Immature natural killer cell (primary cell): ENCODE measurements at regions not wholly inside any gene's neighbourhood (a gene's known extent, or its start where the extent isn't known, plus 50 kb on each side); places are given as distances from the start of the nearest gene placed in this dataset.

Experiments
- DNase-seq, 3 donors: peaks; one replicate each; pipeline ENCODE4 v3.0.0; 2022; ENCODE audit warnings: mixed read lengths in 1 of 3
- H3K27ac Mint-ChIP-seq, 6 donors: one replicate each; pipeline ENCODE4 v1.8.0; 2020; ENCODE audit warnings: mixed read lengths in 6 of 6, mild to moderate bottlenecking in 5 of 6, inconsistent platforms in 4 of 6, moderate library complexity in 3 of 6
- H3K27me3 Mint-ChIP-seq, 3 donors: one replicate each; pipeline ENCODE4 v1.8.0; 2020 to 2021; ENCODE audit warnings: low read depth in 3 of 3, mild to moderate bottlenecking in 3 of 3, mixed read lengths in 3 of 3, moderate library complexity in 3 of 3, inconsistent platforms in 1 of 3
- H3K36me3 Mint-ChIP-seq, 3 donors: one replicate each; pipeline ENCODE4 v1.8.0; 2020; ENCODE audit warnings: mixed read lengths in 3 of 3, inconsistent platforms in 2 of 3, mild to moderate bottlenecking in 2 of 3
- H3K4me1 Mint-ChIP-seq, 2 donors: one replicate each; pipeline ENCODE4 v1.8.0; 2020; ENCODE audit warnings: inconsistent platforms in 2 of 2, mild to moderate bottlenecking in 2 of 2, mixed read lengths in 2 of 2, moderate library complexity in 1 of 2
- H3K4me3 Mint-ChIP-seq, 5 donors: one replicate each; pipeline ENCODE4 v1.8.0; 2020; ENCODE audit warnings: mild to moderate bottlenecking in 5 of 5, mixed read lengths in 5 of 5, inconsistent platforms in 3 of 5, moderate library complexity in 3 of 5
- H3K9me3 Mint-ChIP-seq, 6 donors: one replicate each; pipeline ENCODE4 v1.8.0; 2020; ENCODE audit warnings: mild to moderate bottlenecking in 6 of 6, mixed read lengths in 6 of 6, inconsistent platforms in 4 of 6, moderate library complexity in 3 of 6

GRCh38 chr6:120026791-120027190 lies 677.2 kb upstream of the MAN1A1 start:
- Mint-ChIP-seq H3K9me3 (peaks cover 0 to 6% (median under 1%) of the 10 kb centered on the region in 6 donors), H3K4me1 (no peaks in the 10 kb centered on the region), H3K36me3 (no peaks in the 10 kb centered on the region), H3K4me3 (no peak overlapping the region), H3K27ac (no peak overlapping the region), H3K27me3 (peaks cover 0 to 2% (median 0%) of the 10 kb centered on the region in 3 donors)
- DNase-seq = no peak

DNA sequence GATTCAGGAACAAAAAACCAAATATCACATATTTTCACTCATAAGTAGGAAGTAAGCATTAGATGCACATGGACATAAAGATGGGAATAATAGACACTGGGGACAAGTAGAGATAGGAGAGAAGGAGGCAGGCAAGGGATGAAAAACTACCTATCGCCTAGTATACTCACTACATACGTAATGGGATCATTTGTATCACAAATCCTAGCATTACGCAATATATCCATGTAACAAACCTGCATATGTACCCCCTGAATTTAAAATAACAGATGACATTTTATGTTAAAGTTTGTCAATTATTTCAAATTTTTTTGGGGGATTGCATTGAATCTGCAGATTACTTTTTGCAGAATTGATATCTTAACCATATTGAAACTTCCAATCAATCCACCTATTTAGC lies 660.5 kb upstream of the MAN1A1 start:
- Mint-ChIP-seq H3K4me3 (no peak overlapping the region), H3K4me1 (no peaks in the 10 kb centered on the region), H3K27ac (no peak overlapping the region), H3K36me3 (no peaks in the 10 kb centered on the region), H3K27me3 (peaks cover 0 to 3% (median 1%) of the 10 kb centered on the region in 3 donors), H3K9me3 (peaks cover 0 to 5% (median 2%) of the 10 kb centered on the region in 6 donors)
- no peak for DNase-seq

GRCh38 chr6:120005292-120005976 lies 655.9 kb upstream of the MAN1A1 start:
- peaks cover 0 to 5% (median 2%) of the 10 kb centered on the region in 6 donors for H3K9me3 Mint-ChIP-seq
- H3K27ac Mint-ChIP-seq = no peak overlapping the region
- no peak for DNase-seq
- peak overlapping the region in 1 of 5 donors; percentile 36 for H3K4me3 Mint-ChIP-seq
- H3K36me3 Mint-ChIP-seq = no peaks in the 10 kb centered on the region
- H3K4me1 Mint-ChIP-seq = no peaks in the 10 kb centered on the region
- H3K27me3 Mint-ChIP-seq = peaks cover 0 to 3% (median 0%) of the 10 kb centered on the region in 3 donors

- H3K27ac Mint-ChIP-seq = no peak overlapping the region
- no peaks in the 10 kb centered on the region for H3K36me3 Mint-ChIP-seq
- peaks cover 0 to 4% (median under 1%) of the 10 kb centered on the region in 6 donors for H3K9me3 Mint-ChIP-seq
- H3K27me3 Mint-ChIP-seq = peaks cover 0 to 1% (median 0%) of the 10 kb centered on the region in 3 donors
- no peaks in the 10 kb centered on the region for H3K4me1 Mint-ChIP-seq
- no peak for DNase-seq
- H3K4me3 Mint-ChIP-seq = no peak overlapping the region
These were observed 637.5 kb upstream of the MAN1A1 start for GRCh38 chr6:119986934-119987549.

GRCh38 chr6:119985952-119986736 lies 636.6 kb upstream of the MAN1A1 start:
- no peak overlapping the region for H3K4me3 Mint-ChIP-seq
- H3K9me3 Mint-ChIP-seq = peaks cover 0 to 4% (median under 1%) of the 10 kb centered on the region in 6 donors
- H3K4me1 Mint-ChIP-seq = no peaks in the 10 kb centered on the region
- H3K27me3 Mint-ChIP-seq = peaks cover 0 to 1% (median 0%) of the 10 kb centered on the region in 3 donors
- no peak overlapping the region for H3K27ac Mint-ChIP-seq
- H3K36me3 Mint-ChIP-seq = no peaks in the 10 kb centered on the region
- DNase-seq = no peak

GRCh38 chr6:119980802-119981201 lies 631.2 kb upstream of the MAN1A1 start:
- H3K27ac Mint-ChIP-seq = no peak overlapping the region
- no peak overlapping the region for H3K4me3 Mint-ChIP-seq
- H3K36me3 Mint-ChIP-seq = no peaks in the 10 kb centered on the region
- DNase-seq = no peak
- H3K9me3 Mint-ChIP-seq = peaks cover 0 to 4% (median 0%) of the 10 kb centered on the region in 6 donors
- no peaks in the 10 kb centered on the region for H3K4me1 Mint-ChIP-seq
- peaks cover 0 to 1% (median 0%) of the 10 kb centered on the region in 3 donors for H3K27me3 Mint-ChIP-seq

GRCh38 chr6:119979862-119980261 lies 630.3 kb upstream of the MAN1A1 start:
- Mint-ChIP-seq H3K36me3 (no peaks in the 10 kb centered on the region), H3K4me3 (no peak overlapping the region), H3K27me3 (no peaks in the 10 kb centered on the region), H3K27ac (no peak overlapping the region), H3K9me3 (peaks cover 0 to 1% (median 0%) of the 10 kb centered on the region in 6 donors), H3K4me1 (no peaks in the 10 kb centered on the region)
- no peak for DNase-seq

- no peak for DNase-seq
- Mint-ChIP-seq H3K4me3 (no peak overlapping the region), H3K27me3 (no peaks in the 10 kb centered on the region), H3K9me3 (peaks cover 0 to 4% (median 0%) of the 10 kb centered on the region in 6 donors), H3K36me3 (no peaks in the 10 kb centered on the region), H3K4me1 (no peaks in the 10 kb centered on the region), H3K27ac (no peak overlapping the region)
These were observed 628.8 kb upstream of the MAN1A1 start for GRCh38 chr6:119978274-119978889.

DNA sequence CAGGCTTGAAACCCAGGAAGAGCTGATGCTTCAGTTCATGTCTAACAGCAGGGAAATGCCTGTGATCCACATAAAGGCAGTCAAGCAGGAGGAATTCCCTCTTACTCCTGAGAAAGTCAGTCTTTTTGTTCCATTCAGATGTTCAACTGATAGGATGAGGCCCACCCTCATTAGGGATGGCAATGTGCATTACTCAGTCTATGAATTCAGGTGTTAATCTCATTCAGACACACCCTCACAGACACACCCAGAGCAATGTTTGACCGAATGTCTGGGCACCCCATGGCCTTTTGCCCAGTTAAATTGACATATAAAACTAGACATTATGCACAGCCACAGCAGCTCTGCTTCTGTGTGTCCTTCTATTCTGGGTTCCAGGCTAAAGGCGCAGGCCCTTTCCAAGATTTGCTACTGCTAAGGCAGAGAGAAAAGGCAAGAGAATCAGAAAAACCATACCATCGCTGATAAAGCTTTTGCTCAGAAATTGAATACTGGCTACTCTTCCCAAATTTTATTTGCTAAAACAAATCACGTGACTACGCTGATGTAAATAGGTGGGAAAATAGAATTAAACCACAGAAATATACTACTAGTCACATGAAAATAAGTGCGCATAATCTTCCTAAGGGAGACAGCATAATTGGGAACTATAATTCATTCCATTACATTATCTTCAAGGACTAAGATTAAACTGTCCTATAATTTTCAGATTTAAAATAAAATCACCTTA lies 625.0 kb upstream of the MAN1A1 start:
- Mint-ChIP-seq H3K27me3 (peaks cover 0 to 3% (median 2%) of the 10 kb centered on the region in 3 donors), H3K36me3 (no peaks in the 10 kb centered on the region), H3K27ac (no peak overlapping the region), H3K4me3 (no peak overlapping the region), H3K4me1 (no peaks in the 10 kb centered on the region), H3K9me3 (peaks cover 0 to 5% (median 0%) of the 10 kb centered on the region in 6 donors)
- no peak for DNase-seq

DNA sequence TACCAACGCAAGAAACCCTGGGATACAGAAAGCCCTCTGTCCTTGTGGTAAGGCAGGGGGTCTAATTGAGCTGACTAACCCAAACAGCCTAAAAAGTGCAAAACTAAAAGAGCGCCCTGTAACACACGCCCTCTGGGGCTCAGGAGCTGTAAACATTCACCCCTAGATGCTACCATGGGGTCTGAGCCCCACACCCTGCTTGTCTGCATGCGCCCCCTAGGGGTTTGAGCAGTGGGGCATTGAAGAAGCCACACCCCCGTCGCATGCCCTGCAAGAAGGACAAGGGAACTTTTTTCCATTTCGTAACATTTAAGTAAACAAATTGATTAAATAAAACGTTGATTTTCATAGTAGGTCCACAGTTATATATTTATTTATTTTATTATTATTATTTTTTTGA lies 616.9 kb upstream of the MAN1A1 start:
- no peaks in the 10 kb centered on the region for H3K36me3 Mint-ChIP-seq
- no peaks in the 10 kb centered on the region for H3K4me1 Mint-ChIP-seq
- peaks cover 0 to 4% (median 0%) of the 10 kb centered on the region in 6 donors for H3K9me3 Mint-ChIP-seq
- H3K27ac Mint-ChIP-seq = no peak overlapping the region
- no peak overlapping the region for H3K4me3 Mint-ChIP-seq
- H3K27me3 Mint-ChIP-seq = no peaks in the 10 kb centered on the region
- DNase-seq = no peak

- no peaks in the 10 kb centered on the region for H3K27me3 Mint-ChIP-seq
- no peaks in the 10 kb centered on the region for H3K36me3 Mint-ChIP-seq
- H3K4me1 Mint-ChIP-seq = no peaks in the 10 kb centered on the region
- H3K27ac Mint-ChIP-seq = no peak overlapping the region
- H3K9me3 Mint-ChIP-seq = peaks cover 0 to 4% (median 0%) of the 10 kb centered on the region in 6 donors
- no peak for DNase-seq
- no peak overlapping the region for H3K4me3 Mint-ChIP-seq
These were observed 616.3 kb upstream of the MAN1A1 start for GRCh38 chr6:119965900-119966299.

- Mint-ChIP-seq H3K27ac (no peak overlapping the region), H3K9me3 (peaks cover 0 to 4% (median 0%) of the 10 kb centered on the region in 6 donors), H3K4me3 (no peak overlapping the region), H3K27me3 (no peaks in the 10 kb centered on the region), H3K4me1 (no peaks in the 10 kb centered on the region), H3K36me3 (no peaks in the 10 kb centered on the region)
- DNase-seq = no peak
These were observed 615.4 kb upstream of the MAN1A1 start for GRCh38 chr6:119965008-119965407.

- H3K27me3 Mint-ChIP-seq = no peaks in the 10 kb centered on the region
- no peak overlapping the region for H3K4me3 Mint-ChIP-seq
- H3K36me3 Mint-ChIP-seq = no peaks in the 10 kb centered on the region
- H3K9me3 Mint-ChIP-seq = peaks cover 0 to 5% (median 0%) of the 10 kb centered on the region in 6 donors
- H3K27ac Mint-ChIP-seq = no peak overlapping the region
- no peaks in the 10 kb centered on the region for H3K4me1 Mint-ChIP-seq
- no peak for DNase-seq
These were observed 612.9 kb upstream of the MAN1A1 start for GRCh38 chr6:119962505-119962904.
